LNCAP (cell line): ENCODE measurements at regions not wholly inside any gene's neighbourhood (a gene's known extent, or its start where the extent isn't known, plus 50 kb on each side); places are given as distances from the start of the nearest gene placed in this dataset.

ENCODE experiments used
- TF ChIP-seq, protein P1 (sequence below): fragments of 450-650 bp; IDR thresholded peaks from 2 replicates; pipeline ENCODE4 v1.5.1; 2017; ENCODE audit warnings: mild to moderate bottlenecking

DNA sequence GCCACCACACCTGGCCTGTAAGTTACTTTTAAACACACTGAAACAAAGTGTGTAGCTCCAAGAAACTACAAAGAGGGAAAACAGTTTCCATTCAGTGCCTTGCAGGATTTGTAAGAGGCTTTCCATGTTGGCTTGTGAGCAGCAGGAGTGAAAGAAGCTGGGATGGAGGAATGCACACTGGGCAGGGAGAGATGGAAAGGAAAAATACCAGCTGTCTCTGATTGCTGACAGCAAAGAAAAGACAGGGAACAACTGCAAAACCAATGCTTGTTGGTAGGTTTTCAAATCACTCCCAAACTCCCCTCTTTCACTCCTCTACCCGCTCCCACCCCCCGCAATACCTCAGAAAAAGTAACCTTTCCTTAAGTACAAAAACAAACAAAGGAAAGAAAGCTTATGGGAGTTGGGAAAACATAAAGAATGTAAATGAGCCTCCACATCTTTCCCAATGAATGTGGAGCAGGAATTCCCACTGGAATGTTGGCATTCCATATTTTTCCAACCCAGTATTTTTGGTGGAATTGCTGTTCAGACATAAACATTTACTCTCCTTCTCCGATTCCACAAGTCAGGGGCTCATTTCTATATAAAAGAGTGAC lies 166.1 kb downstream of the THBS2 start:
- TF ChIP-seq, protein P1, sequence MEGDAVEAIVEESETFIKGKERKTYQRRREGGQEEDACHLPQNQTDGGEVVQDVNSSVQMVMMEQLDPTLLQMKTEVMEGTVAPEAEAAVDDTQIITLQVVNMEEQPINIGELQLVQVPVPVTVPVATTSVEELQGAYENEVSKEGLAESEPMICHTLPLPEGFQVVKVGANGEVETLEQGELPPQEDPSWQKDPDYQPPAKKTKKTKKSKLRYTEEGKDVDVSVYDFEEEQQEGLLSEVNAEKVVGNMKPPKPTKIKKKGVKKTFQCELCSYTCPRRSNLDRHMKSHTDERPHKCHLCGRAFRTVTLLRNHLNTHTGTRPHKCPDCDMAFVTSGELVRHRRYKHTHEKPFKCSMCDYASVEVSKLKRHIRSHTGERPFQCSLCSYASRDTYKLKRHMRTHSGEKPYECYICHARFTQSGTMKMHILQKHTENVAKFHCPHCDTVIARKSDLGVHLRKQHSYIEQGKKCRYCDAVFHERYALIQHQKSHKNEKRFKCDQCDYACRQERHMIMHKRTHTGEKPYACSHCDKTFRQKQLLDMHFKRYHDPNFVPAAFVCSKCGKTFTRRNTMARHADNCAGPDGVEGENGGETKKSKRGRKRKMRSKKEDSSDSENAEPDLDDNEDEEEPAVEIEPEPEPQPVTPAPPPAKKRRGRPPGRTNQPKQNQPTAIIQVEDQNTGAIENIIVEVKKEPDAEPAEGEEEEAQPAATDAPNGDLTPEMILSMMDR = no peak

- TF ChIP-seq, protein P1 = no peak
Measured at GRCh38 chr6:169086020-169086419, 167.6 kb downstream of the THBS2 start.

GRCh38 chr6:169085466-169085865 lies 168.2 kb downstream of the THBS2 start:
- TF ChIP-seq, protein P1 = no peak

DNA sequence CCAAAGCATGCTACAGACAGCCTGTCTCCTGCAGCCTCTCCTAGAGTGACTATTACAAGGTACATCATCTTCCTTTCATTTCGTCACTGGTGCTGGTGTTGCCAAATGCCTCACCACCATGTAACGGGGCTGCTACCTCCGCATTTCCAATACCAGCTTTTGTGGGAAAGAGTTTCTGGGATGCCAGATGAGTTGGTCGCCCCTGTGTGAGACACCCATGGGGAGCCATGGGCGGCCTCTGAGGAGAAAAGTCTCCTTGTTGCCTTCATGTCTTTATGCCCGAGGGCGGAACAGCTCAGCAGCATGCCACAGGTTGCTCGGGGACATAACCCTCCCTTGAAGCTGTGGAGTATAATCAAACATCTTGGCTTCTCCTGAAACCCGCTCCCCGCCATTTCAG lies 169.6 kb downstream of the THBS2 start:
- TF ChIP-seq, protein P1 = no peak

DNA sequence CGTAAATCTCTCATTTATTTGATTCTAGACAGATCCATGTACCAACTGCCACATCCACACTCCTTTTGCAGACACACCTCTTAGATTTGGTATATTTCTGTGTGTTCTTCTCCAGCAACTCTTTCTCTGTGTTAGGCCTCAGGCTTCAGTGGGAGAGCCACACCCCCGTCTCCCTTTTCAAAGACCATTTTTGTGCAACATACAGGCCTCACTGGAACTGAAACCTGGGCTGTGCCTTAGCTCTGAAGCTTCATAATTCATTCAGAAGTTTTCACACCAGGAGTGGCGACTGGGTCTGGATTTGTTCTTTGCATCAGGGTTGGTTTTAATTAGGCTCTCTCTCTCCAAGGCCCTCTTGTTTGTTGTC lies 170.2 kb downstream of the THBS2 start:
- TF ChIP-seq, protein P1 = no peak

DNA sequence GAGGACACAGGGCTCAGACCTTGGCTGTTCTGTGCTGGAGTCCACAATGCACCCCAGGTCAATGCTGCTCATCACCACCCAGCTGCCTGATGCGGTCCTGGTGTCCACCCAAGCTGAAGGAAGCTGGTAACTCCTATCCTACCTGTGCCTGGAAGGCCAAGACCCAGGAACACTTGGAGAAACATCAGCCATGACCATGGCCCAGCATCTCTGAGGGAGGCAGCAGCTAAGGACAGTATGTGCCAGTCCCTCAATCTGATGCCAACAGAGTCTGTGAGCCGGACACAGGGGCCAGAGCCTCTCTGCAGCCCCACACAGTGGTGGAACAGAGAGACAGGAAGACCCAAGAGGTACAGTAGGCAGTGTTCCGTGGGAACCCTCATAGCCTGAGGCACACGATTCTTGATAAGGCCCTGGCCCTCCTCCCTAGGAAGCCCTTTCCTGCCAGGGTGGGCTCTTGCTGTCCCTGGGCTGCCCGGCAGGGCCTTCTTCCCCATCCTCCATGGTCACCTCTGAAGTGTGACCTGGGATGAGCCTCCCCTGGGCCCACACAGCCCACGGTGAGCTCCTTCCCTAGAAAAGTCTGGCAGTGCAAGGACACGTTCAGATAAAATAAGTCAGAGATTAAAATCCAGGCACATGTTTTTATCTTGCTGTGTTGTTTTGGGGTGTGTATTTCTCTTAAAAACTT lies 170.7 kb downstream of the THBS2 start:
- TF ChIP-seq, protein P1 = no peak

DNA sequence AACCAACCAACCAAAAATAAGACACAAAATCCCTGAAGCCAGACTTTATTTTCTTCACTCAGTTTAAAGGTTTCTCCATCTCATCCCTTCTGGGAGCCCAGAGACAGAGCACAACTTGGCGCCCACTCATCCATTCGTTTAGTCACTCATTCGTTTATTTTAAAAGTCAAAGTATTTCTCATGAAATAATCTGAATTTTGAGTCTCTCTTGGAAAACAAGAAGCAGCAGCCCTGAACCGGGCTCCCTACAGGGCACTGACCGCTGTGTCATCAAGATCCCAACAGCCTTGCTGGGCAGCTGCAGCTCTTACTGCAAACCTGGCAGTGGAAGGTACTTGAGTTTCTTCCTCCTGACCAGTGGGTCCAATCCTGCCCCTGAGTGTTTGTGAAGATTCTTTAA lies 171.6 kb downstream of the THBS2 start:
- TF ChIP-seq, protein P1 = no peak
